ENCODE measurements at regions not wholly inside any gene's neighbourhood (a gene's known extent, or its start where the extent isn't known, plus 50 kb on each side); places are given as distances from the start of the nearest gene placed in this dataset.

DNA sequence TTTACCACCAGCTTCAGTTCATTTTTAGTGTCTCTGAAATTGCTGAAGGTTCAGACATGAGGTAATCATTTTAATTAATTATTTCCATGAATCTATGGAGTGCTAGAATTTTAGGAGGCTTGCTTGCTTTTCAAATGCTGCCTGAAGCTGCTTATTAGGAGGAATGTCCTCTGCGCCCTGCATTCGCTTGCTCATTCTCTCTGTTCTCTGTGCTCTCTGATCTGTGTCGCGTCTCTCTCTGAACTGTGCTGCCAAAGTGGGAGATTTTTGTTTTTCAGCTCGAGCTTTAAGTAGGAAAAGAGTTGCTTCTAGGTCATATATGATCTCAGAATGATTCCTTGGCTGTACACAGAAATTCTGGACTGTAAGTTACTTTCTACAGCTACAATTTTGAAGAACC lies 101.7 kb upstream of the PRR16 start:
- Histone ChIP-seq H3K4me2 (no peak overlapping the region), H3K9ac (no peak overlapping the region), H3F3A (replicated peaks; ENCODE audit: insufficient read depth) (no peaks in the 10 kb centered on the region), H3K27ac (ENCODE audit: low read depth in 2 of 2, low read length in 1 of 2) (no peak overlapping the region), H3K9me3 (no peaks in the 10 kb centered on the region), H3K4me3 (ENCODE audit: low read depth in 2 of 2, low read length in 1 of 2) (no peak overlapping the region), H3K4me1 (ENCODE audit: control insufficient read depth in 1 of 2, insufficient read depth in 2 of 2, low read depth in 1 of 2, low read length in 1 of 2) (no peaks in the 10 kb centered on the region), H2AFZ (ENCODE audit: low read depth) (no peak overlapping the region), H4K20me1 (ENCODE audit: insufficient read depth) (no peaks in the 10 kb centered on the region), H3K36me3 (replicated peaks in 1 of 2; ENCODE audit: control insufficient read depth in 1 of 2, insufficient read depth in 2 of 2, low read length in 1 of 2) (no peaks in the 10 kb centered on the region), H3K9me2 (no peaks in the 10 kb centered on the region), H3K27me3 (ENCODE audit: insufficient read depth) (no peaks in the 10 kb centered on the region), H3K79me2 (ENCODE audit: insufficient read depth) (no peaks in the 10 kb centered on the region)
- 94% methylated on average over 5 of the region's 5 CpGs for WGBS (ENCODE audit: low lambda C conversion rate)
- ChIA-PET CTCF (interaction anchor here (1.5 kb wide), 1 partner anchor 10 kb away, joined by 3 read pairs; no protein-coding TSS in a partner anchor), POLR2A (no interaction called here)
- no peak for TF ChIP-seq SMC3 (IDR thresholded peaks at IDR 0.05; ENCODE audit: low read depth, low read length)
- no peak for TF ChIP-seq TCF12 (IDR thresholded peaks at IDR 0.05)
- no peak for TF ChIP-seq RCOR1 (IDR thresholded peaks at IDR 0.05; ENCODE audit: low read length)
- TF ChIP-seq ZBTB33 (IDR thresholded peaks at IDR 0.05; ENCODE audit: borderline replicate concordance, low read depth), result no peak
- no peak for DNase-seq

GRCh38 chr5:120365656-120366446 lies 98.2 kb upstream of the PRR16 start:
- H3K79me2 ChIP-seq (ENCODE audit: insufficient read depth), result no peaks in the 10 kb centered on the region
- no peak overlapping the region for H3K27ac ChIP-seq (ENCODE audit: low read depth in 2 of 2, low read length in 1 of 2)
- no peak overlapping the region for H2AFZ ChIP-seq (ENCODE audit: low read depth)
- no peaks in the 10 kb centered on the region for H3K9me3 ChIP-seq
- ChIA-PET POLR2A (no interaction called here), CTCF (no interaction called here)
- H3K9me2 ChIP-seq, result no peaks in the 10 kb centered on the region
- 88% methylated on average over 7 of the region's 7 CpGs for WGBS (ENCODE audit: low lambda C conversion rate)
- DNase-seq, result no peak
- H3K36me3 ChIP-seq (replicated peaks in 1 of 2; ENCODE audit: control insufficient read depth in 1 of 2, insufficient read depth in 2 of 2, low read length in 1 of 2), result no peaks in the 10 kb centered on the region
- no peak overlapping the region for H3K4me3 ChIP-seq (ENCODE audit: low read depth in 2 of 2, low read length in 1 of 2)
- no peaks in the 10 kb centered on the region for H3K27me3 ChIP-seq (ENCODE audit: insufficient read depth)
- no peaks in the 10 kb centered on the region for H3F3A ChIP-seq (replicated peaks; ENCODE audit: insufficient read depth)
- H3K4me2 ChIP-seq, result no peak overlapping the region
- no peaks in the 10 kb centered on the region for H4K20me1 ChIP-seq (ENCODE audit: insufficient read depth)
- no peak for TF ChIP-seq RXRA (IDR thresholded peaks at IDR 0.05; ENCODE audit: borderline replicate concordance, low read depth)
- TF ChIP-seq FOXM1 (IDR thresholded peaks at IDR 0.05; ENCODE audit: low read depth), result no peak
- no peak for TF ChIP-seq JUND (IDR thresholded peaks at IDR 0.05)
- TF ChIP-seq, protein P1, sequence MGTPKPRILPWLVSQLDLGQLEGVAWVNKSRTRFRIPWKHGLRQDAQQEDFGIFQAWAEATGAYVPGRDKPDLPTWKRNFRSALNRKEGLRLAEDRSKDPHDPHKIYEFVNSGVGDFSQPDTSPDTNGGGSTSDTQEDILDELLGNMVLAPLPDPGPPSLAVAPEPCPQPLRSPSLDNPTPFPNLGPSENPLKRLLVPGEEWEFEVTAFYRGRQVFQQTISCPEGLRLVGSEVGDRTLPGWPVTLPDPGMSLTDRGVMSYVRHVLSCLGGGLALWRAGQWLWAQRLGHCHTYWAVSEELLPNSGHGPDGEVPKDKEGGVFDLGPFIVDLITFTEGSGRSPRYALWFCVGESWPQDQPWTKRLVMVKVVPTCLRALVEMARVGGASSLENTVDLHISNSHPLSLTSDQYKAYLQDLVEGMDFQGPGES (IDR thresholded peaks at IDR 0.05; ENCODE audit: low read depth, low read length), result no peak
- no peak for TF ChIP-seq RAD21 (IDR thresholded peaks at IDR 0.05; ENCODE audit: low read length)
- no peak for TF ChIP-seq FOXJ3 (CRISPR knock-in tag; IDR thresholded peaks at IDR 0.05)
- no peak for TF ChIP-seq GABPA (IDR thresholded peaks at IDR 0.05; ENCODE audit: low read depth)
- no peak for TF ChIP-seq POLR2AphosphoS5 (IDR thresholded peaks at IDR 0.05; ENCODE audit: low read depth, low read length)
- TF ChIP-seq USF1 (IDR thresholded peaks at IDR 0.05; ENCODE audit: borderline replicate concordance, low read depth), result no peak
- TF ChIP-seq ELF1 (IDR thresholded peaks at IDR 0.05), result no peak
- TF ChIP-seq GATA2 (CRISPR knock-in tag; IDR thresholded peaks at IDR 0.05), result no peak
- no peak for TF ChIP-seq RFX5 (IDR thresholded peaks at IDR 0.05; ENCODE audit: low read length)
- TF ChIP-seq NFIC (IDR thresholded peaks at IDR 0.05; ENCODE audit: borderline replicate concordance), result no peak
- H3K4me1 ChIP-seq (ENCODE audit: control insufficient read depth in 1 of 2, insufficient read depth in 2 of 2, low read depth in 1 of 2, low read length in 1 of 2), result peaks cover 0 to 3% of the 10 kb centered on the region in 2 experiments; a peak in 1 of 4 replicates
- no peak overlapping the region for H3K9ac ChIP-seq
